ENCODE measurements at regions not wholly inside any gene's neighbourhood (a gene's known extent, or its start where the extent isn't known, plus 50 kb on each side); places are given as distances from the start of the nearest gene placed in this dataset.

GRCh38 chr21:14058566-14058965 is 152.2 kb downstream of the LIPI start:
- TF ChIP-seq POLR2A (IDR thresholded peaks at IDR 0.05; ENCODE audit: low read length) (no peak), GATA1 (IDR thresholded peaks at IDR 0.05; ENCODE audit: low read depth, low read length) (no peak)

Data from erythroblast (primary cell).